ENCODE measurements at regions not wholly inside any gene's neighbourhood (a gene's known extent, or its start where the extent isn't known, plus 50 kb on each side); places are given as distances from the start of the nearest gene placed in this dataset.

GRCh38 chr2:125857971-125858794, 797.8 kb upstream of the GYPC start:
- POLR2A ChIA-PET (ENCODE audit: unreplicated experiment) = no interaction called here
- H2BK5ac ChIP-seq (ENCODE audit: low read depth, low read length, poor library complexity, severe bottlenecking) = no peak overlapping the region
- no peak overlapping the region for H3K14ac ChIP-seq (replicated peaks; ENCODE audit: low read depth, low read length)
- CTCF ChIA-PET = no interaction called here
- H2AK9ac ChIP-seq (replicated peaks; ENCODE audit: low read depth, low read length, poor library complexity) = no peak overlapping the region
- no peak overlapping the region for H2BK120ac ChIP-seq (ENCODE audit: low read depth, low read length)
- H4K5ac ChIP-seq (ENCODE audit: low read depth, low read length) = no peak overlapping the region
- no peak overlapping the region for H3K4me2 ChIP-seq (ENCODE audit: low read depth, low read length)
- no peaks in the 10 kb centered on the region for H3K36me3 ChIP-seq (ENCODE audit: control insufficient read depth, insufficient read depth, low read length)
- H4K91ac ChIP-seq (ENCODE audit: insufficient read depth, low read depth, low read length) = no peak overlapping the region
- TF ChIP-seq RFX5 (IDR thresholded peaks at IDR 0.05; ENCODE audit: low read depth, low read length) (no peak), MXI1 (IDR thresholded peaks at IDR 0.05; ENCODE audit: borderline replicate concordance, low read depth, low read length) (no peak), CTCF (conservative IDR thresholded peaks at IDR 0.05; ENCODE audit: low read depth, low read length) (no peak), CEBPB (IDR thresholded peaks at IDR 0.05; ENCODE audit: low read depth, low read length) (no peak), RAD21 (IDR thresholded peaks at IDR 0.05; ENCODE audit: low read length) (no peak), BHLHE40 (IDR thresholded peaks at IDR 0.05; ENCODE audit: low read depth, low read length) (no peak), RCOR1 (IDR thresholded peaks at IDR 0.05; ENCODE audit: insufficient replicate concordance, low read length) (no peak), SMC3 (IDR thresholded peaks at IDR 0.05; ENCODE audit: low read depth, low read length) (no peak), POLR2A (IDR thresholded peaks at IDR 0.05; ENCODE audit: low read depth, low read length) (no peak), NFE2L2 (IDR thresholded peaks at IDR 0.05; ENCODE audit: low read depth, low read length) (no peak), CHD1 (IDR thresholded peaks at IDR 0.05; ENCODE audit: low read depth, low read length) (no peak)
- BruUV-seq (replicated peaks) = no TSS peak
- in situ Hi-C loops (cut with MboI; ENCODE audit: low sequenced_read_pairs) = no loop called here
- H2AK5ac ChIP-seq (ENCODE audit: low read depth, low read length) = no peak overlapping the region
- H4K20me1 ChIP-seq (ENCODE audit: insufficient read depth, low read length) = no peaks in the 10 kb centered on the region
- ATAC-seq (ENCODE audit: low read depth) = no peak
- H2BK15ac ChIP-seq (ENCODE audit: low read depth, low read length) = no peak overlapping the region
- no peak overlapping the region for H2AFZ ChIP-seq (replicated peaks; ENCODE audit: low read length, poor library complexity)
- no peak overlapping the region for H3K4ac ChIP-seq (ENCODE audit: low read depth, low read length)
- no peak overlapping the region for H2BK20ac ChIP-seq (ENCODE audit: low read depth, low read length)
- no peaks in the 10 kb centered on the region for H3K79me1 ChIP-seq (ENCODE audit: low read depth in 1 of 2, low read length in 2 of 2)
- no peak overlapping the region for H3K9ac ChIP-seq (ENCODE audit: low read depth, low read length)
- no peak for DNase-seq
- peaks cover 5% of the 10 kb centered on the region for H3K9me3 ChIP-seq (ENCODE audit: control insufficient read depth, insufficient read depth, low read length)
- H3K18ac ChIP-seq (ENCODE audit: low read depth, low read length) = no peak overlapping the region
- no peak overlapping the region for H3K27ac ChIP-seq (ENCODE audit: insufficient read depth, low read length)
- no peak overlapping the region for H3K56ac ChIP-seq (ENCODE audit: extremely low read depth, insufficient read depth, low read length)
- no peaks in the 10 kb centered on the region for H3K9me1 ChIP-seq (ENCODE audit: insufficient read depth, low read length)
- H3K4me3 ChIP-seq (ENCODE audit: insufficient read depth, low read depth, low read length) = no peak overlapping the region
- H4K8ac ChIP-seq (ENCODE audit: low read depth in 2 of 2, low read length in 2 of 2) = no peak overlapping the region
- H3K4me1 ChIP-seq (ENCODE audit: control insufficient read depth, insufficient read depth, low read length) = no peaks in the 10 kb centered on the region
- dilution Hi-C loops (cut with HindIII; ENCODE audit: low sequenced_read_pairs, unreplicated experiment) = no loop called here
- no peak overlapping the region for H3K23ac ChIP-seq (ENCODE audit: low read depth, low read length)
- whole genome bisulfite sequencing, 2 experiments (ENCODE audit: extremely low coverage in 2 of 2, insufficient read length in 1 of 2) = no CpG with 5 or more reads among the region's 8 CpGs
- H3K27me3 ChIP-seq (ENCODE audit: control insufficient read depth, insufficient read depth, low read length) = no peaks in the 10 kb centered on the region
- intact Hi-C loops (cut with micrococcal nuclease) = no loop called here

All from IMR-90 (cell line).